ENCODE measurements at regions not wholly inside any gene's neighbourhood (a gene's known extent, or its start where the extent isn't known, plus 50 kb on each side); places are given as distances from the start of the nearest gene placed in this dataset.

DNA sequence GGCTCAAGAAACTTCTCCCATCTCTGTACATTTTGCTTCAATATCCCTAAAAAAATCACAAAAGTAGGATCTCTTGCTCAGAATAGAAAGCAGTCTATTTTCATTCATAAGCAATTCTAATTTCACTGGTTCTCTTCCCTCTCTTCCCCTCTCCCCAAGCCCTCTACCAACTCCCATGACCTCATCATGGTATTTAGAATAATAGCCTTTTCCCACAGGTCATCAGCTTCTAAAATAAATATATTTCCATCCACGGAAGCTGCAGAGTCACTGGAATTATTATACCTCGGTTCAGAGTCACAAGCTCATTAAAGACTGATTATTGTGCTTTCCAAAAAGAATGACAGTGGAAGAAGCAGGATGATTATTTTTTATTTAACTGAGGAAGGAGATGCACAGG is 84.2 kb upstream of the ADRA1B start:
- no peak for DNase-seq

DNA sequence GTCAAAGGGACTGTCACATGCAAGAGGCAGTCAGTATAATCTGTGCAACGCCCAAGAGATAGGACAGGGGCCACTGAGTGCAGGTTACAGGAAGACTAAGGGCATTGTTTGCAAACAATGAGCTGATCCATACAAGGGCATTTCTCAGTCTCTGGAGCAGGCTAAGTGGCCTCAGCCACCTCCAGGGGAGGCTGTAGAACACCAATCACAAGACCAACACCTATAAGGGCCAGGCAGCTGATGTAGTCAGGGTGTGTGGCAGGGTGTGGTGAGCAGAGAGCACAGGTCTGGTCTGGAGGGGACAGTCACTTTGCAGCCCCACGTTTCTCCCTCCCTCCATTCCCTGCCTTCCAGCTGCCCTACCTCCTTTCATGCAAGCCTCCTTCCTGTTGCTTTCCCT is 83.2 kb upstream of the ADRA1B start:
- DNase-seq, result no peak

DNA sequence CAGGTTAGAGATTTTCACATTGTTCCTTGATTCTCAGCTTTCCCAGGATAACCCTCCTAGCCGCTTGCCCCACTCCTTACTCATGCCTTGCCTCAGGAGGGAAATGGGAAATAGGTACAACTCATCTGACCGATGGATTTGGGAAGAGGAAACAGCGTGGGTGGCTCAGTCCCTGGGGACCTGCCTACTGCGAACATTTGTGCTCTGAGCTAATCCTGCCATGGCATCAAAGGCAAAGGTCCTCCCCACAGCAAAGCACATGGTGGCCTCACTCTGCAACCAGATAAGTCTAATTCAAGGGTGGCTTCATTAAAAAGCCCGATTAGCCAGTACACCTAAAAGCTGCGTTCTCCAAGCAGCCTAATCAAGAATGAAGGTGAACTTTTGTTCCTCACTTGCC is 82.4 kb upstream of the ADRA1B start:
- no peak for DNase-seq

DNA sequence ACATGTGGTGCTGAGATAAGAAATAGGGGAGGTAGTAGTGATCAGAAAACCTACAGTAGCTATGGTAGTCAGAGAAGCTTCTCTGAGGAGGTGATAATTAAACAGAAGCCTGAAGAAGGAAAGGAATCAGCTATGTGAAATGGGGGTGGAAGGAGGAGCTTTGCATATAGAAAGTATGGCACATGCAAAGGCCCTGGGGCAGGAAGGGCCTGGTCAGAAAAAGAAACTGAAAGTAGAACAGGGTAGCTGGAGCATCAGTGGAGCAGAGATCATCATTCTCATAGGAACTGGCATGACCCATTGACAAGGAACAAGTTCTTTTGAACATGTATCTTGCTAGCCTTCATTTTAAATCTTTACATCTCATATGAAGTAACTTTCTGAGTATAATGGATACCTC is 80.7 kb upstream of the ADRA1B start:
- DNase-seq, result no peak

DNA sequence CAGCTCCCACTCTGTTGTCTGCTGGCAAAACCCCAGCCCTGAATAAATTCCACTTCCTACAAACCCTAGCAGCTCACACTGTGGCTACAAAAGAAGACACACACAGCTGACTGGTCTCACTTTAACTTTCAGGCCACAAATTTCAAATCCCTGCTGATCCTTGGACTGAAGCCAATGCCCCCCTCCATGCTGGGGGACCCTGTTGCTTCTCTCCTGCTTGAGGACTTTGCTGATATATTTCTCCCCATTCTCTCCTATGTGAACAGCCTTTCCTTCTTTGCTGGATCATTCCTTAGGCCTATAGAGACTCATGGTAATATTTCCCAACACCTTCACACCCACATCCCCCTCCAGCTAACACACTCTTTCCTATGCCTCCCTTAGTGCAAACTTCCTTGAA is 79.6 kb upstream of the ADRA1B start:
- DNase-seq, result no peak

DNA sequence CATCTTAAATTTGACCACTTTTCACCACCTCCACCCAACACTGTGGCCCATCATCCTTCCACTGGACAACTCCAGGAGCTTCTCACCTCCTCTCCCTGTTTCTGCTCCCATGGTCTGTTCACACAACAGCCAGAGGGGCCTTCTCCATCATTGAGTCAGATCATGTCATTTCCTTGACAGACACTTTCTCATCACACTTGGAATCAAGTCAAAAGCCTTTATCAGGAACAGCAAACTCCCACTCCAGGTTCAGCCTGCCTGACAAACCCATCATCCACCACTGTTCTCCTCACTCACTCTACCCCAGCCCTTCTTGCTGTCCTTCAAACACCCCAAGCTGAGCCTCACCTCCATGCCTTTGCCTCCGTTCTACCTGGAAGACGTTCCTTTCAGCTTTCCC is 78.4 kb upstream of the ADRA1B start:
- no peak for DNase-seq

DNA sequence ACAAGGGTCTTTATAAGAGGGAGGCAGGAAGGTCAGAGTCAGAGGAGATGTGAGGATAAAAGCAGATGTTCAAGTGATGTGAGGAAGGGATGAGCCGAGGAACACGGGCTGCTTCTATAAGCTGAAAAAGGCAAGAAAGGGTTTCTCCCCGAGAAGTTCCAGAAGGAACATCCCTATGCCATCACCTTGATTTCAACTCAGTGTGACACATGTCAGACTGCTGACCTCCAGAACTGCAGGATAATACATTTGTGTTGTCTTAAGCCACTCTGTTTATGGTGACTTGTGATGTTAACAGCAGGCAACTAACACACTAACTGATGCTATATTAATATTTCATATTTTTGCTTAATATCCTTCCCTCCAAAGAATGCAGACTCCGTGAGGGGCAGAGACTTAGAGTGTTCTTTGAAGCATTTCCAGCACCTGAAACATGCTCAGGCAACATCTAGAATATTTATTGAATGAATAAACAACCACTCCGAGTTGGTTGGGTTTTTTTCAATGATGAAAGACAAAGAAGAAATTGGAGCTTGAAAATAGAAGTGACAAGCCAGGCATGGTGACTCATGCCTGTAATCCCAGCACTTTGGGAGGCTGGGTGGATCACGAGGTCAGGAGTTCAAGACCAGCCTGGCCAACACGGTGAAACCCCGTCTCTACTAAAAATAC is 77.6 kb upstream of the ADRA1B start:
- no peak for DNase-seq

DNA sequence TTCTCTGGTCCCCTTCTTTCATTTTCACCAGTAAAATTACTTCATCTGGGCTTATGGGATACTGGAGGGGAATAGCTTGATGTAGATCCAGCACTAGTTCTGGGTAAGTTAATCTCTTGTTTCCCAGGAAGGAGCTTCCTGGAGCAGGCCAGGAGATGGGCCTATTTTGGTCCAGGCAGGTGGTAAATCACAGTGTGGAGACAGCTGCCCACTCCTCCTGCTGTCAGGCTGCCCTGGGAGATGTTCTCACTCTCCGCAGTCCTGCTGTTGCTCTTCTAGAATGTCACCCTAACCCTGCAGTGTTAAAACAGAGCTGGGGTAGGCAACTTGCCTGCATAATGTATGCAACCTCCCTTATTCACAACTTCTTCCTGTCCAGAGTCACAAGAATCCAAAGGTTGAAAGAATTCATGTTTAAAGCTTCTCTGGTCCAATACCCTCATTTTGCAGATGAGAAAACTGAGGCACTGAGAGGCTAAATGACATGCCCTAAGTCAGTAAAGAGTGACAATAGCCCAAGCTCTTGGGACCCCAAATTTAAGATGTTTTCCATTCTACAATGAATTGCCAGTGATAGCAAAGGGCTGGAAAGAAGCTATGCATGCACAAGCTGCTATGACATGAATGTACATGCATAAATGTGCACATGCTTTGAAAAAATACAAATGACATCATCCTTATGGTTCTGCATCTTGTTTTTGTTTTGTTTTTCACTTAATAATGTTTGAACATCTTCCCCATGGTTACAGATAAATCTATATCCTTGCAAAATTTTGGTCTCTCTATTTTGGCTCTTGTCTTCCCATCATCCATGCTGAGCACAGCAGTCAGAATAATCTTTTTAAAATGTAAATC is 71.8 kb upstream of the ADRA1B start:
- no peak for DNase-seq

DNA sequence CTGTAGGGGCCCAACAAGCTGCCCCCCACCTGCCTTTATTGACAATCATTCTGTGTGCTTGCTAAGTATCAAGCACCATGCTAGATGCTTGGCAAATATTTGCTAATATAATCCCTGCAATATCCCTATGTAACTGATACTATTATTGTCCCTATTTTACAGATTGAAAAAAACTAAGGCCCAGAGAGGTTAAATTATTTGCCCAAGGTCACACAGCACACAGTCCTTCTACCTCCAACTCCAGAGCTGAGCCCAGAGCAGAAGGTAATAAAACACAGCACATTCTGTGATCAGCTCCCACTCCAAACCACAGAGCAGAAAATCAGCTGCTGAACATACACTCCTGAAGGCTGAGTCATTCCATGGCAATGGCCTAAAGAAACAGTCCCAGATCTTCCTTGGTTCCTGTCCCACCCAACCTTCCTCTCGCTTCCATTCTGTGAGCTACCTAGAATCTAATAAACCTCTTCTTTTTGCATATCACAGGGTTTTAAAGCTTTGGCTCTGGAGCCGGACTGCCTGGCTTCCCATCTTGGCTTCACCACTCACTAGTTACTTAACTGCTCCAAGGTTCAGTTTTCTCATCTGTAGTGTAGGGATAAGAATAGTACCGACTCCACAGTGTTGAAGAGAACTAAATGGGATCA is 66.7 kb upstream of the ADRA1B start:
- no peak for DNase-seq

DNA sequence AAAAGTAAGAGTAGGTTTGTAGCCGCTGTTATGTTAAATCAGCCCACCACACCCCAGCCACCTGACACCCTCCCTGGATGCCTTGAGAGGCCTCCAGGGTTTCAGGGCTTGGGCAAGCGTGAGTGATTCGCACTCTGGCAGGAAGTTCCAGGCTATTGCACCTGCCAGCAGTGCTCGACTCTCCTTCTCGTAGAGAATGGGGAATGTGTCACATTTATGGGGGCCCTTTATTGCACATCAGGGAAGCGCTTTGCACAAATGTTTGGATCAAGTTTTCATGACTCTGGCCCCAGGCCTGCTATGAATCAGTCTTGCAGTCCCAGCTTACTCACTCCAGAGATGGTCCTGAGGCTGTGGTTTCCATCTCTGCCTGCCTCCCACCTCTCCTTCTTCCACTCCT is 66.1 kb upstream of the ADRA1B start:
- DNase-seq, result no peak

DNA sequence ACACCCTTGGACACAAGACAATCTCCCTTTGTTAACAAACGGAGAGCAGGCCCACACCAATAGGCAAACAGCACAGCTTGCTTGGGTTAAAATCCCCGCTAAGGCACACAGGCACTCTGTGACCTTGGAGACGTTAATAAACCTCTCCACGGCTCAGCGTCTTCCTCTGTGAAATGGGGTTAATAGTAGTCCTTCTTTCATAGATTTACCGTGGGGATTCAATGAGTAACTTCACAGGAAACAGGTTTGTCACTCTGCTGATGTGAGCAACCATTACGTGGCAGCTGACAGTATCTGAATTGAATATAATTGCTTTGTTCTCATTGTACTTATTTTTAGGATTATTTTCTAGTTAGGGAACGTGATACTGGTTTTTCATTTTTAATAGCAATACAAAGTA is 65.2 kb upstream of the ADRA1B start:
- no peak for DNase-seq

DNA sequence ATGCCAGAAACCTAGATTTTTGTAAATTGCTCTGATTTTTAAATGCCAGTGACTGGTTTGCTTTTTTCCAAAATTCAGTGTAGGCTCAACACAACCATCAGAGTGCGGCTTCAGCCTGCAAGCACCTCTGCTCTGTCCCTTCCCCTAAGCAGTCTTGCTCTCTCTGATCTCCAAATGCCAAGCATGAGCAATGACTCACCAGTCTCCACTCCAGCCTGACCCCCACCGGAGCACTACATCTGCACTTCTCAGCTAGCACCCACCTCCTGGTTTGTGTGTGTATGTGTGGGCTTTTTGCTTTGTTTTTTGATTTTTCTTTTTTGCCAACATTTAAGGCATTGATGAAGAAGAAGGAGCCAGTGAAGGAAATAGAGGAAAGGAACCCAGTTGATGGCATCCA is 61.4 kb upstream of the ADRA1B start:
- no peak for DNase-seq

DNA sequence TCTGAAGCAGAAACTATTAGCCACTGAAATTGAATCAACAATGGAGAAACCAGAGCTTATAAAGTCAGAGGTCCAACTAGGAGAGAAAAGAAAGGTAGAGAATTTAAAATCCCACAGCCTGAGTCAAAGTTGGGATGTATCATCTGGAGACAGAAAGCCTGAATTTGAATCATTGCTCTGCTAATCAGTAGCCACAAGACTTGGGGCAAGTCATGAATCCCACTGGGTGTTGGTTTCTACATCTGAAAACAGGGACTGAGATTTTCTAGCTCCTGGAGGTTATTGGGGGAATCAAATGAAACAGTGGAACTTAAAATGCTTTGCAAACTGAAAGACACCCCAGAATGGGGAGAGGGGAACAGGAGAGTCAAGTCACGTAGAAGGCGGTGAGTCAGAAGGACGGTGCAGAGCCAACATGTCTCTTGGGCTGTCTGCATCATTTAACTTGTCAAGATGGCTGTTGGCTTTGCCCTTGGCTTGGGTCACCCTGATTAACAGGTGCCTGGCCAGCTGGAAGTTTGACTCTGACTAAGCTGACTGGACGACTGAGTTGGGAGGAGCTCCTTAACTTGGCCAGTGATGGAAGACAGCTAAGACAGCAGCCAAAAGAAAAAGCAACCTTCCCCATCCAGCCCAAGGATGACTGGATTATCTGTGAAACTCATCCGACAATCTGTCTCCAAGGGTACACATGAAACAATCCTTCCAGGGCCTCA is 60.6 kb upstream of the ADRA1B start:
- no peak for DNase-seq

DNA sequence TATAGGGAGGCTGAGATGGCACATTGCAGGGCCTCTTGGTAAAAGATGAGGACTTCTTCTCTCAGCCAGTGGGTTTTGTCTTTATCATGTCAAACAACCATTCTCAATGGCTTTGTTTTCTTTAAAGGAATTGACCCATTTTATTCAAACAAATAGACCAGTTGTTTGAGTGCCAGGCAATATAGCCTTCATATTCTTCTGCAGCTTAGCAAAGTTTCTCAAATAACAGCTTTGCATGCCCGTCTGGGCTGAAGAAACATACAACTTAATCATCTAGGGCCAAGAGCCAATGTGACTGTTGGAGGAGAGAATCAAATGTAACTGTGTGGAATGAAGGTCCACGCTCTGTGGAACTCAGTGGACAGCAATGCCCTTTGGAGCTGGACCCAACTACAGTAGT is 57.4 kb upstream of the ADRA1B start:
- DNase-seq, result no peak

DNA sequence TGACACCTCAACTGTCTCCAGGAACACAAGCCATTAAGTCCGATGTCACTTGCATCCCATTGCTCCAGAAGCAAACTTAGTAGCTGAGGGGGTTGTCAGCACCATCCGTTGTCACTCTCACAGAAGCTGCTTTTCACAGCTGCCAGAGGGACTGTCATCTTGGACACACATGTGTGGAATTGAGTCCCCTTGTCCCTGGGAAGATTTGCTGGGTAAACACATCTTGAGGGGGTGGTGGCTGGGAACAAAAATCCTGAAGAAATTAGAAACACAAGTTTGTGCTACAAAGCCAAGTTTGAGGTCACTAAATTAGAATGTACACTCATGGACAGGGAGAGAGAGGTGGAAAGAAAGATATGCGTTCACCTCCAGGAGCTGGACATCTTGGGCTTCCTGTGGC is 55.2 kb upstream of the ADRA1B start:
- DNase-seq, result no peak

DNA sequence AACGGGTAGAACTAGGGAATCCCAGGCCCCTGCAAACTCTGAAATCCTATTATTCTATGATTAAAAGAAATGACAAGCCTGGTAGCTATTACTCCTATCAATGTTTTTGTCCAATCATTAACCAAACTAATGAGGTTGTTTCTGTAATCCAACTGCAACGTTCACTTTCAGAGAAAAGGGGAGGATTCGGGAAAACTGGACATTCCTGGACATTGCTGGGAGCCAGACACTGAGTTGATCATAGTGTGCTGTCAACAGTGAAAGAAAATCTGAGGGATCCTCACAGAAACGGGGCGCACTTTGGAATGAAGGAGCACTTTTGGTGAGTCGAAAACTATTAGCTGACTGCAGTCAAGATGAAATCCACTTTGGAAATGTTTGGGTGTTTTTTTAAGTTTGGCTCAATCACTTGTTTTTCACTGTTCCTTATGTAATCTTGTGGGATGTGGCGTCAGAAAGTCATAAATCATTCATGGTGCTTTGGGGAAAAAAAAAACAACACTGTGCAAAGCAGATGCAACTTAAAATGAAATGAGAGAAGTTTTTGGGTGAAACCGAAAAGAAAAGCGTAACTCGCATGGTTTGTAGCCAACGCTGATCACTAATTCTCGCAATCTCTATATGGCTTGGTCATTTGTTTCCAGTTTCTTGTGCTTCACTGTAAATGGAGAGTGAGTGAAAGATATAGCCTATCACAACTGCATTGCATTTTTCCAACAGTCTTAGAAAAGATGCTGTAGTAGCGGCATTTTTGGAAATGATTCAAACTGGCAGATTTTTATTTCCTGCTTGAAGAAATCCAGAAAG is 51.2 kb upstream of the ADRA1B start:
- no peak for DNase-seq

DNA sequence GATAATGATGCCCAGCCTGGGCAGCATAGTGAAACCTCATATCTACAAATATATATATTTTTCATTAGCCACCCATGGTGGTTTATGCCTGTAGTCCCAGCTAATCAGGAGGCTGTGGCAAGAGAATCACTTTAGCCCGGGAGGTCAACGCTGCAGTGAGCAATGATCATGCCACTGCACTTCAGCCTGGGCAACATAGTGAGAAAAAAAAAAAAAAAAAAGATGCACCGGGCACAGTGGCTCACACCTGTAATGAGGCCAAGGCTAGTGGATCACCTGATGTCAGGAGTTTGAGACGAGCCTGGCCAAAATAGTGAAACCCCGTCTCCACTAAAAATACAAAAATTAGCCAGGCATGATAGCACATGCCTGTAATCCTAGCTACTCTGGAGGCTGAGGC is 50.2 kb upstream of the ADRA1B start:
- DNase-seq, result no peak

Measured in activated T-cell treated with anti-CD3 and anti-CD28 coated beads, Interleukin-2, amount 50 U/mL, for 1 hour (primary cell).